Stimulated activated CD4-positive, alpha-beta T cell treated with anti-CD3 and anti-CD28 coated beads, TNF-alpha, amount 100 ng/mL, for 4 hours (primary cell): ENCODE measurements at regions not wholly inside any gene's neighbourhood (a gene's known extent, or its start where the extent isn't known, plus 50 kb on each side); places are given as distances from the start of the nearest gene placed in this dataset.
"Not testable (repeated sequence)": the region's sequence is repeated elsewhere in the genome, so short reads cannot be mapped to it uniquely, and the experiment has no call there.

Source experiments
- DNase-seq, 3 experiments: peaks; one replicate each; pipeline ENCODE4 v3.0.0-alpha.2; 2020; ENCODE audit warnings: low read depth in 3 of 3

- DNase-seq, result no peak
These were observed 232.5 kb downstream of the RFPL4B start for GRCh38 chr6:112579601-112580000.

GRCh38 chr6:112581015-112581414, 233.9 kb downstream of the RFPL4B start:
- DNase-seq, result no peak

GRCh38 chr6:112590326-112590725, 243.2 kb downstream of the RFPL4B start:
- no peak for DNase-seq

- no peak for DNase-seq
These were observed 244.2 kb downstream of the RFPL4B start for GRCh38 chr6:112591329-112591728.

- no peak for DNase-seq
These were observed 245.0 kb downstream of the RFPL4B start for GRCh38 chr6:112592159-112592558.

- no peak for DNase-seq
These were observed 247.9 kb downstream of the RFPL4B start for GRCh38 chr6:112594886-112595594.

GRCh38 chr6:112595841-112596240, 248.7 kb downstream of the RFPL4B start:
- no peak for DNase-seq

- no peak for DNase-seq
These were observed 250.0 kb downstream of the RFPL4B start for GRCh38 chr6:112597176-112597575.

GRCh38 chr6:112600168-112600567, 253.0 kb downstream of the RFPL4B start:
- DNase-seq, result no peak

- DNase-seq, result no peak
These were observed 256.6 kb downstream of the RFPL4B start for GRCh38 chr6:112603726-112604125.

- no peak for DNase-seq
These were observed 259.7 kb downstream of the RFPL4B start for GRCh38 chr6:112606656-112607435.

- DNase-seq, result not testable (repeated sequence)
These were observed 261.8 kb downstream of the RFPL4B start for GRCh38 chr6:112608925-112609324.

GRCh38 chr6:112613410-112613809, 266.3 kb downstream of the RFPL4B start:
- no peak for DNase-seq

- no peak for DNase-seq
These were observed 271.7 kb downstream of the RFPL4B start for GRCh38 chr6:112618849-112619248.

GRCh38 chr6:112620812-112621569, 273.9 kb downstream of the RFPL4B start:
- DNase-seq, result no peak

- no peak for DNase-seq
These were observed 274.9 kb downstream of the RFPL4B start for GRCh38 chr6:112622036-112622435.

GRCh38 chr6:112626468-112627082, 279.4 kb downstream of the RFPL4B start:
- no peak for DNase-seq

- DNase-seq, result no peak
These were observed 287.2 kb downstream of the RFPL4B start for GRCh38 chr6:112634376-112634775.

- DNase-seq, result no peak
These were observed 289.6 kb downstream of the RFPL4B start for GRCh38 chr6:112636650-112637262.

- DNase-seq, result no peak
These were observed 292.3 kb downstream of the RFPL4B start for GRCh38 chr6:112639391-112639831.

GRCh38 chr6:112640891-112641290, 293.8 kb downstream of the RFPL4B start:
- no peak for DNase-seq

GRCh38 chr6:112649853-112650252, 302.7 kb downstream of the RFPL4B start:
- DNase-seq, result no peak
